ENCODE measurements at regions not wholly inside any gene's neighbourhood (a gene's known extent, or its start where the extent isn't known, plus 50 kb on each side); places are given as distances from the start of the nearest gene placed in this dataset.

DNA sequence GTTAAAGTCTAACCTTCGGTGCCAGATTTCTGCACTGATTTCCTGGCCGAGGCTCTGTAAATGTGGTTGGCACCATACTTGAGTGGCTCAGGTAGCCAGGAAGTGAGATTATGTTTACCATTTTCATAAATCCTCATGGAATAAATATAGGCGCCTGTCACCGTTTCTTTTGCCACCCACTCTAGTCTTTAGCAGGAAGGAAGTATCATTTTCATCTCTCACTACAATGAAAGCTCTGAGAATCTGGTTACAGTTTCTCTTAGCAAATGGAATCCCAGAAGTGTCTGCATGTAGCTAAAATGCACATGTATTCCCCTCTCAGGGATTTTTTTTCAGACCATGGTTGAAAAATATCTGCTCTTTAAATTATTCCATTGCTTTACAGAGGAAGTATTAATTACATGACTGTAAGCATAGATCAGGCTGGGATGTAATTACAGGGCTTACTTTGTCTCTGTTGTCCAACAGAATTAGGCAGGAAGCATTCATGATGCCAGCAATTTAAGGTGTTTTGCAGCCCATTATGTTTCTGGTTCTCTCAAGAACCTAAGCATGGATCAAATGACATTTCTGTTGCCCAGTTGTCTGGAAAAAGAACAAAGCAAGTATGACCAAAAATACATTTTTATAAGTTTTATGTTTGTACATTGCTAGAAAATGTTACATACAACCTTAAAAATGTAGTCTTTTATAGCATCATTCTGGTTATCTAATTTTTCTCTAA is 221.7 kb upstream of the SPRY2 start:
- ChIA-PET POLR2A (no interaction called here), CTCF (no interaction called here)
- no peak for TF ChIP-seq TARDBP (IDR thresholded peaks at IDR 0.05)
- no peak for TF ChIP-seq LEF1 (IDR thresholded peaks at IDR 0.05; ENCODE audit: borderline replicate concordance)
- TF ChIP-seq FOXA1 (IDR thresholded peaks at IDR 0.05) = no peak
- no peak for TF ChIP-seq HDGF (IDR thresholded peaks at IDR 0.05; ENCODE audit: borderline replicate concordance)
- TF ChIP-seq ZNF384 (IDR thresholded peaks at IDR 0.05) = no peak
- TF ChIP-seq ARNT (IDR thresholded peaks at IDR 0.05) = no peak
- no peak for TF ChIP-seq ELF4 (IDR thresholded peaks at IDR 0.05)
- TF ChIP-seq CTBP1 (IDR thresholded peaks at IDR 0.05; ENCODE audit: borderline replicate concordance) = no peak
- TF ChIP-seq SUZ12 (IDR thresholded peaks at IDR 0.05) = no peak
- TF ChIP-seq FOXM1 (IDR thresholded peaks at IDR 0.05; ENCODE audit: borderline replicate concordance) = no peak
- TF ChIP-seq NFRKB (IDR thresholded peaks at IDR 0.05) = no peak
- TF ChIP-seq PKNOX1 (IDR thresholded peaks at IDR 0.05) = no peak
- TF ChIP-seq FOXK2 (IDR thresholded peaks at IDR 0.05) = no peak
- no peak for TF ChIP-seq BHLHE40 (IDR thresholded peaks at IDR 0.05; ENCODE audit: borderline replicate concordance)
- no peak for TF ChIP-seq SP1 (IDR thresholded peaks at IDR 0.05)
- TF ChIP-seq L3MBTL2 (conservative IDR thresholded peaks at IDR 0.05) = no peak
- DNase-seq (ENCODE audit: extremely low spot score) = no peak

DNA sequence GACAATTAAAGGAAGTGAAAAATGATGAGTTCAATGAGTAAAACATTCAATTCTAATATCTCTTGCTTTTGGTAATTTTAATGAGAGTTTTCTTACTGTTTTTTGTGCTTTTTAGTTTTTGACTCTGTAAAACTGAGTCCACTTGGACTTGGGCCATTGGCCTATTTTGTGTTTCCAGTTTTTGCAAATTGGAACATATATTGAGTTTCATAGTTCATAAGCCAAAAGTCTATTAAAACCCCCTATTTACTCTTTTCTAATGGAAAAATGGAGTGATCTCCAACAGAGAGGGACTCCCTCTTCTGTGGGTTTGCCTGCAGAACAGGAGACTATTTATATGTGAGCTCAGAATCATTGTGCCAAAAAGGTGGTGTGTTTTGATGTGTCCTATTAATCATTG is 219.7 kb upstream of the SPRY2 start:
- TF ChIP-seq TARDBP (IDR thresholded peaks at IDR 0.05) (no peak), BHLHE40 (IDR thresholded peaks at IDR 0.05; ENCODE audit: borderline replicate concordance) (no peak), NFRKB (IDR thresholded peaks at IDR 0.05) (no peak), HDGF (IDR thresholded peaks at IDR 0.05; ENCODE audit: borderline replicate concordance) (no peak), SUZ12 (IDR thresholded peaks at IDR 0.05) (no peak), CTBP1 (IDR thresholded peaks at IDR 0.05; ENCODE audit: borderline replicate concordance) (no peak), ZNF384 (IDR thresholded peaks at IDR 0.05) (no peak), LEF1 (IDR thresholded peaks at IDR 0.05; ENCODE audit: borderline replicate concordance) (no peak), ELF4 (IDR thresholded peaks at IDR 0.05) (no peak), FOXA1 (IDR thresholded peaks at IDR 0.05) (no peak)
- DNase-seq (ENCODE audit: extremely low spot score) = no peak
- POLR2A ChIA-PET = no interaction called here
- CTCF ChIA-PET = no interaction called here

- CTCF ChIA-PET = no interaction called here
- POLR2A ChIA-PET = no interaction called here
Measured at GRCh38 chr13:80559944-80560343, 219.0 kb upstream of the SPRY2 start.

GRCh38 chr13:80558074-80558473 is 217.1 kb upstream of the SPRY2 start:
- ChIA-PET POLR2A (no interaction called here), CTCF (no interaction called here)
- no peak for TF ChIP-seq BHLHE40 (IDR thresholded peaks at IDR 0.05; ENCODE audit: borderline replicate concordance)
- TF ChIP-seq TARDBP (IDR thresholded peaks at IDR 0.05) = no peak
- TF ChIP-seq ARNT (IDR thresholded peaks at IDR 0.05) = no peak
- no peak for TF ChIP-seq SP1 (IDR thresholded peaks at IDR 0.05)
- no peak for TF ChIP-seq PKNOX1 (IDR thresholded peaks at IDR 0.05)
- no peak for TF ChIP-seq LEF1 (IDR thresholded peaks at IDR 0.05; ENCODE audit: borderline replicate concordance)
- TF ChIP-seq NFRKB (IDR thresholded peaks at IDR 0.05) = no peak
- no peak for TF ChIP-seq L3MBTL2 (conservative IDR thresholded peaks at IDR 0.05)
- no peak for TF ChIP-seq CTBP1 (IDR thresholded peaks at IDR 0.05; ENCODE audit: borderline replicate concordance)
- TF ChIP-seq SUZ12 (IDR thresholded peaks at IDR 0.05) = no peak
- TF ChIP-seq HDGF (IDR thresholded peaks at IDR 0.05; ENCODE audit: borderline replicate concordance) = no peak
- no peak for TF ChIP-seq FOXA1 (IDR thresholded peaks at IDR 0.05)
- TF ChIP-seq FOXK2 (IDR thresholded peaks at IDR 0.05) = no peak
- TF ChIP-seq ZNF384 (IDR thresholded peaks at IDR 0.05) = no peak
- no peak for TF ChIP-seq ELF4 (IDR thresholded peaks at IDR 0.05)
- TF ChIP-seq FOXM1 (IDR thresholded peaks at IDR 0.05; ENCODE audit: borderline replicate concordance) = no peak
- no peak for DNase-seq (ENCODE audit: extremely low spot score)

More at GRCh38 chr13:80559944-80560343, 219.0 kb upstream of the SPRY2 start:
- DNase-seq (ENCODE audit: extremely low spot score) = no peak
- TF ChIP-seq HDGF (IDR thresholded peaks at IDR 0.05; ENCODE audit: borderline replicate concordance) (no peak), NFRKB (IDR thresholded peaks at IDR 0.05) (no peak), FOXK2 (IDR thresholded peaks at IDR 0.05) (no peak), FOXM1 (IDR thresholded peaks at IDR 0.05; ENCODE audit: borderline replicate concordance) (no peak), FOXA1 (IDR thresholded peaks at IDR 0.05) (no peak), L3MBTL2 (conservative IDR thresholded peaks at IDR 0.05) (no peak)

- DNase-seq (ENCODE audit: extremely low spot score) = no peak
- CTCF ChIA-PET = no interaction called here
- POLR2A ChIA-PET = no interaction called here
Measured at GRCh38 chr13:80555796-80556678, 215.1 kb upstream of the SPRY2 start.

More at GRCh38 chr13:80555796-80556678, 215.1 kb upstream of the SPRY2 start:
- TF ChIP-seq ZNF384 (IDR thresholded peaks at IDR 0.05) = no peak
- TF ChIP-seq ARNT (IDR thresholded peaks at IDR 0.05) = no peak
- no peak for TF ChIP-seq CTBP1 (IDR thresholded peaks at IDR 0.05; ENCODE audit: borderline replicate concordance)
- no peak for TF ChIP-seq FOXM1 (IDR thresholded peaks at IDR 0.05; ENCODE audit: borderline replicate concordance)
- TF ChIP-seq FOXA1 (IDR thresholded peaks at IDR 0.05) = no peak
- TF ChIP-seq FOXK2 (IDR thresholded peaks at IDR 0.05) = no peak
- TF ChIP-seq PKNOX1 (IDR thresholded peaks at IDR 0.05) = no peak
- TF ChIP-seq L3MBTL2 (conservative IDR thresholded peaks at IDR 0.05) = no peak
- no peak for TF ChIP-seq BHLHE40 (IDR thresholded peaks at IDR 0.05; ENCODE audit: borderline replicate concordance)
- TF ChIP-seq ELF4 (IDR thresholded peaks at IDR 0.05) = no peak
- TF ChIP-seq NFRKB (IDR thresholded peaks at IDR 0.05) = no peak
- no peak for TF ChIP-seq LEF1 (IDR thresholded peaks at IDR 0.05; ENCODE audit: borderline replicate concordance)
- TF ChIP-seq HDGF (IDR thresholded peaks at IDR 0.05; ENCODE audit: borderline replicate concordance) = no peak
- TF ChIP-seq TARDBP (IDR thresholded peaks at IDR 0.05) = no peak
- TF ChIP-seq SP1 (IDR thresholded peaks at IDR 0.05) = no peak
- no peak for TF ChIP-seq SUZ12 (IDR thresholded peaks at IDR 0.05)
